Right renal pelvis (tissue), 4 donors: ENCODE measurements at regions not wholly inside any gene's neighbourhood (a gene's known extent, or its start where the extent isn't known, plus 50 kb on each side); places are given as distances from the start of the nearest gene placed in this dataset.

Source experiments
- DNase-seq, 4 donors: peaks; one replicate each; pipeline ENCODE4 v3.0.0-alpha.2; 2013; ENCODE audit warnings: low read depth in 4 of 4, low spot score in 3 of 4, missing footprints in 1 of 4

DNA sequence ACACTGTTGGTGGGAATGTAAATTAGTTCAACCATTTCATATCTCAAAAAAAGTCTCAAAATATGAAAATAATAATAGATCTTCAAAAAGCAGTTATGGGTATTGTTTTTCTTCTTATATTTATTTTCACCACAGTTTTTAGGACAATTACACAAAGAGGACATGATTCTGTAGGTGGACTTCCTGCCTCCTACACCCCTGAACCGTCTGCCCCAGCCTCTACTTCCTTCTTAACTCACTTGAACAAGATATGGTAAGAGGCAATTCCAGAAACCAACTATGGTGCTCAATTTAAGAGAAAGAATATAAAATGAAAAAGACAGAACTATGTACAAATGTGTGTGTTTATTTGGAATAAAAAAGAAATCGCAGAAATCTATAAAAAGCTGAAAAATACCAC is 74.1 kb upstream of the MON1B start:
- no peak for DNase-seq

DNA sequence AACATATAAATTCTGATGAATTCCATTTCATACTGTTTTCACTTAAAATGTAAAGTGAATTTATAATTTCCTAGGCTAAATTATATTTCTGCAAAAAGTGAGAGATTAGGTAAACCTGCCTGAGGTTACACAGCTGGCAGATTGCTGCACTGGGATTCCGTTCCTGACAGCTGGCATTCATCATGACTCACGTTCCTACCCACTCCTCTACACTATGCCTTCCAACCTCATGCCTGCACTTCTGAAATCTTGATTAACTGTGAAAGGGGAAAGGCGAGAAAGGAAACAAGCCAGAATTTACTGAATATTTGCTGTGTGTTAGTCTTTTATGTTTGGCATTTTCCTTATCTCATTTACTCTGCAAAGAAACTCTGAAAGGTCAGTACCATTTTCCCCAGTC is 73.3 kb upstream of the MON1B start:
- DNase-seq = no peak

DNA sequence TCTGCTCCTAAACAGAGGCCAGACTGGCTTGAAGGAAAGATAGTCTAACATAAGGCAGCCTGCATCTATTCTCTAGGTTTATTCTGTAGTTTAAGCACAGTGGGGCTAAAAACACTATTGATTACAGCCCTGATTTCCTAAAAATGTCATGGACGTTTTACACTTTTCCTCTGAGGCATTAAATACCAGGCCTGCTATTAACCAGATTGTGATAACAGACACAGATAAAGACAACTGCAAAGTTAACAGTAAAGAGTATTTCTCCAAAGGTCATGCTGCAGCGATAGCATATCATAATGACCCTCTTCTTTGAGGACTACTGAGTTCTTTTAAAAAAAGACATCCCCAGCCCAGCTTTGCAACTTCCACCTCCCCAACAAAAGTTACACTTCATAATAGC is 59.6 kb upstream of the MON1B start:
- DNase-seq = no peak

- DNase-seq = no peak
These were observed 58.9 kb upstream of the MON1B start for GRCh38 chr16:77132051-77132618.

GRCh38 chr16:77133706-77134105 is 57.3 kb upstream of the MON1B start:
- DNase-seq = no peak

GRCh38 chr16:77137045-77137444 is 53.9 kb upstream of the MON1B start:
- no peak for DNase-seq
